ENCODE measurements at regions not wholly inside any gene's neighbourhood (a gene's known extent, or its start where the extent isn't known, plus 50 kb on each side); places are given as distances from the start of the nearest gene placed in this dataset.

DNA sequence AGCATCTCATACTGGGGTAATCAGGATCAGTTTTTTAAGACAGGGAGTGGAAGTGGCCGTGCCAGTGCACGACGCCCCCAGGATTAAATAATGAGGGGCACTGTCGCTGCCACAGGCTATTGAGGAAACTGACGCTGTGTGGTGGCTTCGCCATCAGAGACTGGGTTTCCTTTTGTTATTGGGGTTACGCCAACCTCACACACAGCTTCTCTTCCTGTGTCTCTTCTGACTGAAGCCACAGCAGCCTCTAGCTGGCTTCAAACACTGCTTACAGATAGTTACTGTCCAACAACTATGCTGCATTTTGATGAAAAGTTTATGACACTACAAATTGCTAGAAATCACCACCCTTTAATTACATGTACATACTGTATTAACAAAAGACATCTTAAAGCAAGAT, 521.9 kb upstream of the SALL3 start:
- no peak for DNase-seq (ENCODE audit: low read depth)
- TF ChIP-seq, protein P1, sequence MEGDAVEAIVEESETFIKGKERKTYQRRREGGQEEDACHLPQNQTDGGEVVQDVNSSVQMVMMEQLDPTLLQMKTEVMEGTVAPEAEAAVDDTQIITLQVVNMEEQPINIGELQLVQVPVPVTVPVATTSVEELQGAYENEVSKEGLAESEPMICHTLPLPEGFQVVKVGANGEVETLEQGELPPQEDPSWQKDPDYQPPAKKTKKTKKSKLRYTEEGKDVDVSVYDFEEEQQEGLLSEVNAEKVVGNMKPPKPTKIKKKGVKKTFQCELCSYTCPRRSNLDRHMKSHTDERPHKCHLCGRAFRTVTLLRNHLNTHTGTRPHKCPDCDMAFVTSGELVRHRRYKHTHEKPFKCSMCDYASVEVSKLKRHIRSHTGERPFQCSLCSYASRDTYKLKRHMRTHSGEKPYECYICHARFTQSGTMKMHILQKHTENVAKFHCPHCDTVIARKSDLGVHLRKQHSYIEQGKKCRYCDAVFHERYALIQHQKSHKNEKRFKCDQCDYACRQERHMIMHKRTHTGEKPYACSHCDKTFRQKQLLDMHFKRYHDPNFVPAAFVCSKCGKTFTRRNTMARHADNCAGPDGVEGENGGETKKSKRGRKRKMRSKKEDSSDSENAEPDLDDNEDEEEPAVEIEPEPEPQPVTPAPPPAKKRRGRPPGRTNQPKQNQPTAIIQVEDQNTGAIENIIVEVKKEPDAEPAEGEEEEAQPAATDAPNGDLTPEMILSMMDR (conservative IDR thresholded peaks at IDR 0.05; ENCODE audit: low read length), result no peak
- H3K4me3 ChIP-seq (ENCODE audit: low read length), result no peak overlapping the region

DNA sequence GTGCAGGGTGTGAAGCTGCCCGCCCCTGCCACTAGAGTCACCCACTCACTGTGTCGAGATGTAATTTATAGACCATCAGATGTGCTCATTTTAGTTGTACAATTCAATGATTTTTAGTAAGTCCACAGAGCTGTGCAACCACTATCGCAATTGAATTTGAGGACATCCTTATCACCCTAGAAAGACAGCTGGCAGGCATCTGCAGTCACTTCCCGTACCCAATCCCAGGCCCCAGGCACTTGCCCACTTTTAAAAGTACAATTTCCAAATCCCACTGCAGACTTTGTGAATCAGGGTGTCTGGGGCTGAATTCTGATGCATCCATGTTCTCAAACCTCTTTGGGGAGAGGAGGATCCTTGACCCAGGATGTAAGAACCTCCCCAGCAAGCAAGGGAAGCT, 521.3 kb upstream of the SALL3 start:
- H3K4me3 ChIP-seq (ENCODE audit: low read length), result no peak overlapping the region
- TF ChIP-seq, protein P1 (conservative IDR thresholded peaks at IDR 0.05; ENCODE audit: low read length), result no peak
- DNase-seq (ENCODE audit: low read depth), result no peak

DNA sequence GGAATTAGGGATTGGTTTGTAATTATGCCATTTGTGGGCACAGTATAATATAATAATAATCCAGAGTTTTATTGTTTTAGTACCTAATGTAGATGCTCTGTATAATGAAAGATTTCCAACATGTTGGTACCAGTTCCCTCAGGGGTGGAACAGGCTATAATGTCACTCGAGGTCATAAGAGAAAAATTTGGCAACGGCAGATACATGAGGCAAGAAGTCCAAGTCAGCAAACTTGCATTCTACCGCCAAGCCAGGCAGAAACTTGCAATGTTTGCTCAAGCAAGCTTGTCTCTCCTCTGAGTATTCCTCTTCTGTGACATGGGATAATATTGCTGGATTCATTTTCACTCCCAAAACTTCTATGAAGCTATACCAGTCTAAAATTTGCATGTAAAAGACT, 520.0 kb upstream of the SALL3 start:
- TF ChIP-seq, protein P1 (conservative IDR thresholded peaks at IDR 0.05; ENCODE audit: low read length), result no peak

DNA sequence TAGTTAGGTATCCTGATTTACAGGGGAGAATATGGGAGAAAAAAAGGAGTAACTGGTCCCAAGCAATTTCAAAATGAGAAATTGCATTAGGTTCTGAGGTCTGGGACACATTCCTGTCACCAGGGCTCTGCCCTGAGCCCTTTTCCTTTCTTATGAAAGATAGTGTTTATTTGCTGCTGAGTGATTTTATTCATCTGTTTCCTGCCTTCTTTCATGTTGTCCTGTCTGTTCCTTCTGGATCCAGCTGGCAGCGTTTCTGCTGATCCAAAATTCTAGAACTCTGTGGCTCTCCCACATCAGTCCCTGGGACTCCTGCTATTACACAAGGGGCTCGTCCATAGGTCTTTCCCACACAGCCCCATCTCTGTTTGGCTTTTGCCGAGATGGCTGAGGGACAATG, 519.1 kb upstream of the SALL3 start:
- H3K4me3 ChIP-seq (ENCODE audit: low read length), result no peak overlapping the region
- TF ChIP-seq, protein P1 (conservative IDR thresholded peaks at IDR 0.05; ENCODE audit: low read length), result no peak

More for the DNA sequence above, 520.0 kb upstream of the SALL3 start:
- no peak for DNase-seq (ENCODE audit: low read depth)
- H3K4me3 ChIP-seq (ENCODE audit: low read length), result no peak overlapping the region

DNA sequence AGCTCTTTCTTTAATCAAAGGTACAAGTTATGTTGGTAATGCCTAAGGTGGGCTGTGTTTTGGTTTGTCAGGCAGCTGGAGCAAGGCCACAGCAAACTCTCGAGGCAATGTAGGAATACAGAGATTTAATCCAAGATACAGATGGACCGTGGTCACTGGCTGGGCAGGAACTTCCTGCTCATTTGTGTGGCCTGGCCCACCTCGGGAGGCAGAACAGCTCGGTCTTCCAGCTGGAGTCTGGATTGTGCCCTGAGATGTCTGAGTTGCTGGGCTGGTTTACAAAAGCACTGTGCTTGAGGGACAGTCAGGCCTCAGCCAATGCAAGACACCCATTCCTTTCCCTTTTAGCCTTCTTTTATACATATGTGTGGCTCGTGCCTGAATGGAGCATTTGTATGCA, 506.1 kb upstream of the SALL3 start:
- TF ChIP-seq, protein P1 (conservative IDR thresholded peaks at IDR 0.05; ENCODE audit: low read length), result no peak
- H3K4me3 ChIP-seq (ENCODE audit: low read length), result no peak overlapping the region
- no peak for DNase-seq (ENCODE audit: low read depth)

More for the DNA sequence above, 519.1 kb upstream of the SALL3 start:
- no peak for DNase-seq (ENCODE audit: low read depth)

DNA sequence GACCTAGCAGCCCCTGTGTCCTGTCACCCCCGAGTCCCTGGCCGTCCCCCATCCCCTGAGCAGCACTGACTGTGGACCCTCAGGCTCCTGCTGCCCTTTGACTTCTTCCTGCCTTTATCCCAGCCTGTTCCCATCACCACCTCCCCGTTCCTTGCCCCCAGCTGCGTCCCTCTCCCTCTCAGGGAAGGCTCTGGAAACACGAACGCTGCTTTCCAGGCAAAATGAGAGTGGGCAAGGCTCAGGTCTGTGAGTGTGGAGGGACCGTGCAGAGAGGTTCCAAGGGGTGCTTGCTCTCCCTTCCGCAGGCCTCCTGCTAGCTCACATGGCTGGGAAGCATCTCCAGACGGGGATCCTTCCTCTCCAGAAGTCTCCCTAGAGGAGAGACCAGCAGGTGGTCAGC, 501.8 kb upstream of the SALL3 start:
- no peak for DNase-seq (ENCODE audit: low read depth)
- no peak overlapping the region for H3K4me3 ChIP-seq (ENCODE audit: low read length)
- TF ChIP-seq, protein P1 (conservative IDR thresholded peaks at IDR 0.05; ENCODE audit: low read length), result no peak

DNA sequence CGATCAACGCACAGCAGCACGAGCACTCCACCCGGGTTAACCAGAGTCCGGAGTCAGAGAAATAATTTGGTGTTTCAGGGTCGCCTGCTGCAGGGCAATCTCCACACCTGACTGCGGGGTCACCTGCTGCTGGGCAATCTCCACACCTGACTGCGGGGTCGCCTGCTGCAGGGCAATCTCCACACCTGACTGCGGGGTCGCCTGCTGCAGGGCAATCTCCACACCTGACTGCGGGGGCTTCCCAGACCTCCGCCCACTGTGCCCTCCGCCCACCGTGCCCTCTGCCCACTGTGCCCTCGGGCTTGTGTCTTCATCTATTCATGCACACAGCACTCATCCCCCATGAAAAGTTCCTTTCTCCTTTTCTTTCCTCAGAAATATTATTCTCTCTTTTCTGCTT, 500.2 kb upstream of the SALL3 start:
- H3K4me3 ChIP-seq (ENCODE audit: low read length), result no peak overlapping the region
- no peak for DNase-seq (ENCODE audit: low read depth)
- TF ChIP-seq, protein P1 (conservative IDR thresholded peaks at IDR 0.05; ENCODE audit: low read length), result no peak

Data from AG10803 (cell line).